ENCODE measurements at regions not wholly inside any gene's neighbourhood (a gene's known extent, or its start where the extent isn't known, plus 50 kb on each side); places are given as distances from the start of the nearest gene placed in this dataset.

- no peaks in the 10 kb centered on the region for H4K20me1 ChIP-seq (replicated peaks in 1 of 2; ENCODE audit: control insufficient read depth in 1 of 2, insufficient read depth in 2 of 2, low read length in 2 of 2)
- H4K91ac ChIP-seq (replicated peaks; ENCODE audit: insufficient read length, low read length), result no peak overlapping the region
- CTCF ChIA-PET (ENCODE audit: partially characterized antibody), result no interaction called here
Observed at GRCh38 chr6:68160348-68160747, 474.7 kb upstream of the ADGRB3 start.

More at GRCh38 chr6:68160348-68160747, 474.7 kb upstream of the ADGRB3 start:
- POLR2A ChIA-PET (ENCODE audit: partially characterized antibody), result no interaction called here
- H2AK5ac ChIP-seq (ENCODE audit: low read depth, low read length), result no peak overlapping the region
- no peak overlapping the region for H3K23ac ChIP-seq (ENCODE audit: insufficient read length)
- no peak overlapping the region for H2AFZ ChIP-seq (ENCODE audit: low read length)
- H3K4ac ChIP-seq (replicated peaks; ENCODE audit: insufficient read length, low read depth, low read length), result no peak overlapping the region
- no peak overlapping the region for H3K4me3 ChIP-seq (ENCODE audit: extremely low read depth in 1 of 4, insufficient read depth in 2 of 4, low read depth in 3 of 4, low read length in 4 of 4)
- H3K14ac ChIP-seq (ENCODE audit: insufficient read length), result no peak overlapping the region
- H3K27me3 ChIP-seq (replicated peaks in 1 of 4; ENCODE audit: control insufficient read depth in 3 of 4, extremely low read depth in 1 of 4, insufficient read depth in 3 of 4, low read length in 3 of 4), result no peaks in the 10 kb centered on the region
- H3K36me3 ChIP-seq (ENCODE audit: control insufficient read depth in 2 of 4, insufficient read depth in 4 of 4, low read length in 3 of 4), result peaks cover 0 to 2% (median 0%) of the 10 kb centered on the region in 4 experiments; a peak in 1 of 8 replicates
- no peak overlapping the region for H2BK120ac ChIP-seq (replicated peaks; ENCODE audit: low read depth, low read length)
- no peak overlapping the region for H4K8ac ChIP-seq (ENCODE audit: extremely low read depth, insufficient read depth, low read length)
- H3K4me1 ChIP-seq (replicated peaks in 1 of 4; ENCODE audit: control insufficient read depth in 3 of 4, insufficient read depth in 4 of 4, low read length in 3 of 4), result no peaks in the 10 kb centered on the region
- H3K23me2 ChIP-seq (ENCODE audit: low read depth, low read length), result no peaks in the 10 kb centered on the region
- TF ChIP-seq SAP30 (IDR thresholded peaks at IDR 0.05; ENCODE audit: insufficient read depth, insufficient replicate concordance, low read length), result no peak
- no peak for TF ChIP-seq SIN3A (conservative IDR thresholded peaks at IDR 0.05 in 1 of 2, IDR thresholded peaks at IDR 0.05 in 1 of 2; ENCODE audit: low read depth in 1 of 2, low read length in 2 of 2)
- peaks cover 11 to 13% of the 10 kb centered on the region in 2 experiments for H3K9me3 ChIP-seq (ENCODE audit: insufficient read depth in 2 of 2, low read depth in 1 of 2, low read length in 1 of 2)
- no peak overlapping the region for H2BK15ac ChIP-seq (ENCODE audit: low read length)
- no peak overlapping the region for H4K5ac ChIP-seq (ENCODE audit: insufficient read length, low read depth, low read length)
- no peak overlapping the region for H3K9ac ChIP-seq (replicated peaks in 1 of 4; ENCODE audit: extremely low read depth in 1 of 4, low read depth in 3 of 4, low read length in 3 of 4)
- no peak for DNase-seq (ENCODE audit: low read depth in 1 of 2, low spot score in 2 of 2)
- no peaks in the 10 kb centered on the region for H3K79me2 ChIP-seq (ENCODE audit: control insufficient read depth in 1 of 2, insufficient read depth in 2 of 2, low read length in 2 of 2)
- no peak overlapping the region for H3K18ac ChIP-seq (ENCODE audit: extremely low read depth, low read length)
- no peak overlapping the region for H3K27ac ChIP-seq (ENCODE audit: low read depth, low read length)
- H2BK12ac ChIP-seq (ENCODE audit: low read depth, low read length), result no peak overlapping the region
- no peak for FAIRE-seq
- no peak overlapping the region for H2BK5ac ChIP-seq (ENCODE audit: low read depth, low read length)
- no peak overlapping the region for H3K4me2 ChIP-seq (ENCODE audit: insufficient read depth in 1 of 2, low read depth in 2 of 2, low read length in 2 of 2)
- H3K56ac ChIP-seq (replicated peaks; ENCODE audit: insufficient read length, low read depth, low read length), result no peak overlapping the region
- no peaks in the 10 kb centered on the region for H3K79me1 ChIP-seq (ENCODE audit: low read depth, low read length)
- no peak overlapping the region for H2BK20ac ChIP-seq (ENCODE audit: low read length)

Data from H1 (cell line).